Fibroblast of villous mesenchyme (primary cell): ENCODE measurements at regions not wholly inside any gene's neighbourhood (a gene's known extent, or its start where the extent isn't known, plus 50 kb on each side); places are given as distances from the start of the nearest gene placed in this dataset.

Source experiments
- DNase-seq: peaks from one replicate; pipeline ENCODE4 v3.0.0-alpha.2; 2010; ENCODE audit warnings: low read depth
- H3K4me3 ChIP-seq: 2 replicates; pipeline ENCODE4 v1.5.1; 2011; ENCODE audit warnings: low read depth, mild to moderate bottlenecking, low read length
- TF ChIP-seq, protein P1 (sequence below): IDR thresholded peaks from 2 replicates; pipeline ENCODE4 v1.5.1; 2012; ENCODE audit warnings: low read depth, mild to moderate bottlenecking, low read length; ENCODE audit not compliant: insufficient read depth

DNA sequence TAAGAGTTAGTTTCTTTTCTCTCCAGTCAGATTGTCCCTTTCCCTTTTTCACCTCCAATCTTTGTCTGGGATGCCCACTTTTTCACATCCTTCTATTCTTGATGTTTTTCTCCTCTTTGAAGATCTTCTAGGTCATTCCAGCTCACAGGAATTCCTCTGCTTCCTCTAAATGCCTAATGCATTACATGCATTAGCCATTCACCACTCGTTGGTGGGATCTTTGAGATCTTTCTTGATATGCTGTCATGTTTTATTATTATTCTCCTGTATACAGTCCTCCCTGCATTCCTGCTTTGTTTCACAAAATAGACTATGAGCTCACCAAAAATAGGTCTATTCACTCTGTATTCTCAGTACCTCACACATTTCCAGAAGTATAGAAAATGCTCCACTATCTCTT is 129.0 kb downstream of the LYPLAL1 start:
- no peak for DNase-seq

DNA sequence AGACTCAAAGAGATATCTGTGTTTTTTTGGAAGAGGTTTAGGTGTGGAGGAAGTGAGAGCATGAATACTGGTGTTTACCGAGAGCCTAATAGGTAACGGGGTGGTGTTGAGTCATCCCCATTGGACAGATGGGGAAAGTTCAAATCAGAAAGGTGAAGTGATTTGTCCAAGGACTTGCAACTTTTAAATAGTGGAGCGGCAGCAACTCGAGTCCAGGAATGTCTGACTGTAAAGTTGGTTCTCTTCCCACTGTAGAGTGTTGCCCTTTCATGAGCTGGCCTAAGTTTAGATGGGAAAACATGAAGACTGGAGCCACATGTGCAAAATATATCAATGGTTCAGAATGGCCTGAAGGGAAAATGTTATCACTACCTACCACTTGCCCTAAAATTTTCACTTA is 125.7 kb downstream of the LYPLAL1 start:
- TF ChIP-seq, protein P1, sequence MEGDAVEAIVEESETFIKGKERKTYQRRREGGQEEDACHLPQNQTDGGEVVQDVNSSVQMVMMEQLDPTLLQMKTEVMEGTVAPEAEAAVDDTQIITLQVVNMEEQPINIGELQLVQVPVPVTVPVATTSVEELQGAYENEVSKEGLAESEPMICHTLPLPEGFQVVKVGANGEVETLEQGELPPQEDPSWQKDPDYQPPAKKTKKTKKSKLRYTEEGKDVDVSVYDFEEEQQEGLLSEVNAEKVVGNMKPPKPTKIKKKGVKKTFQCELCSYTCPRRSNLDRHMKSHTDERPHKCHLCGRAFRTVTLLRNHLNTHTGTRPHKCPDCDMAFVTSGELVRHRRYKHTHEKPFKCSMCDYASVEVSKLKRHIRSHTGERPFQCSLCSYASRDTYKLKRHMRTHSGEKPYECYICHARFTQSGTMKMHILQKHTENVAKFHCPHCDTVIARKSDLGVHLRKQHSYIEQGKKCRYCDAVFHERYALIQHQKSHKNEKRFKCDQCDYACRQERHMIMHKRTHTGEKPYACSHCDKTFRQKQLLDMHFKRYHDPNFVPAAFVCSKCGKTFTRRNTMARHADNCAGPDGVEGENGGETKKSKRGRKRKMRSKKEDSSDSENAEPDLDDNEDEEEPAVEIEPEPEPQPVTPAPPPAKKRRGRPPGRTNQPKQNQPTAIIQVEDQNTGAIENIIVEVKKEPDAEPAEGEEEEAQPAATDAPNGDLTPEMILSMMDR = no peak
- no peak overlapping the region for H3K4me3 ChIP-seq
- no peak for DNase-seq

More for the DNA sequence above, 129.0 kb downstream of the LYPLAL1 start:
- H3K4me3 ChIP-seq = no peak overlapping the region
- TF ChIP-seq, protein P1 = no peak

DNA sequence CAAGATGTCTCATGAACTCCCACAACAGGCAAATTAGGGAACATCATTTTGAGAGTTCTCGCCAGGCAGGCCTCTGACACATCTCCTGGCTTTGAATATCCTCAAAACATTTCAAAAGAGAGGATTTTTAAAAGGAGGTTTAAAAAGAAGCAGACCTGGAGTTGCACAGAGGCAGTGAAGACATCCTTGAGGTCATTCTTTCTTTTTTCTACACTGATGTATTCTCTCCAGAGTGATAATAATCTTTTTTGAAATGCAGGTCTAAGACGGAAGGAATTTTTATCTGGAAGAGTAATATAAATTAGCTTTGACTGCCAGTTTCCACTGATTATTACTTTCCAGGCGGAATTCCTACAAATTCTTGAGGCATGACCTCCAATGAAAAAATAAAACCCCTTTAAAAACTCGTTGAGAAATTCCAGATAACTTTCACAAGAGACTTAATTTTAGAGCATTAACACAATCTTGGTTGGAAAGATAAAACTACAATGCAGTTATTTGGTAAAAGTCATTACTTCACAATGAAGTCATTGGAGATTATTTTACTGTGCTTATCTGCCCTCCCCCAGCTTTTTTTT is 125.0 kb downstream of the LYPLAL1 start:
- peak; percentile 84 for DNase-seq
- H3K4me3 ChIP-seq = no peak overlapping the region
- TF ChIP-seq, protein P1 = no peak

DNA sequence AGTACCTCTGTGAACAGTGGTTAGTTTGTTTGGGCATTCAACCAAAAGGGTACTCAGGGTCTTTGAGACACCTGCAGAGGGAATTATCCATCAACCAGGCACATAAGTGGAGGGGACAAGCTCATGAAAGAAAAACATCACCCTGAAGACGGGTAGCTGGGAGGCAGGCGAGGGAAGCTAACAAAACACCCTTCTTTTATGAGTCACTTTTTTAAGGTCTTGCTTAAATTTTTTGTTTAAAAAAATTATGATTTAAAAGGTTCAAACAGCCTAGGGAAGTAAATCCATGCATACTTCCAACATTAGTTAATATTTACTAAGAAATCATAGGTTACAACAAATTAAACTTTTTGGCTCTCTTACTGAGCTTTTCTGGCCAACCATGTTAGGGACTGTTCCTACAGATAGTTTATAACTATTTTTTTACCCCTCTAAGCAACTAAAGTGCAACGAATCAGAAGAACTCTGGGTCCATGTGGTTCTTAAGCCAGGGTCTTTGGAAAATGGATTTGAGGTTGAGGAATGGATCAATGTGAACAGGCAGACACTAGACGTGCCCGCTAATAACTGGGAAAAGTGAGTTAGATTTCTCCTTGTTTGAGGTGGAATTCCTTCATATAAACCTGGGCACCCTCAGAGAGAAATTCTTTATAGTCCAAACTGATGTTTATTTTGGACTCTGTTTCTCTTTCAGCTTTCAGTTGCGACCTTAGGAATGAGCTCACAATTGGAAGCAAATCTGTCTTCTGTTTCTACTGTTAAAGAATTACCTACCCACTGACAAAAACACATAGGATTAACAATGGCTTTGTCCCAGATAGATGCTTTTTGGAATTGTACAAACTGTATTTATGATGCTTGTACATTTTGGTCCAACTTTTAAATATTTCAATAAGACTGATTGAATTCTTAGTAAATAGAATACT is 123.0 kb downstream of the LYPLAL1 start:
- TF ChIP-seq, protein P1 = no peak
- no peak overlapping the region for H3K4me3 ChIP-seq
- DNase-seq = no peak

DNA sequence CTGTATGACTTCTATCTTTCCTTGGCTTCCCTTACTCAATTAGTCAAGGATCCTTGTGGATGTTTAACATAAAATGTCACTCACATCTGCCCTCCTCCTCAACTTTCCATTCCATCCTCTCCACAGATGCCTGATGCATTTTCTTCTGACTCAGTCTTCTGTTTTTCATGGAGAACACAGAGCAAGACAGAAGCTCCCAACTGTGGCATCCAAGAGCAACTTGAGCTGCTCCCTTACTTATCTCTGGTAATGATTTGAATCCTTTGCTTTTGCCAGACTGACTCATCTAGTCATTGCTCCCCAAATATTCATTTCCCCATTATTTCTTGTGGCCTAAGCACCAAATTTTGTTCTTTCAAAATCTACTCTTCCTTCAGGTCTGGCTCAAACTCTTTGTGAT is 120.6 kb downstream of the LYPLAL1 start:
- TF ChIP-seq, protein P1 = no peak
- no peak overlapping the region for H3K4me3 ChIP-seq
- no peak for DNase-seq

DNA sequence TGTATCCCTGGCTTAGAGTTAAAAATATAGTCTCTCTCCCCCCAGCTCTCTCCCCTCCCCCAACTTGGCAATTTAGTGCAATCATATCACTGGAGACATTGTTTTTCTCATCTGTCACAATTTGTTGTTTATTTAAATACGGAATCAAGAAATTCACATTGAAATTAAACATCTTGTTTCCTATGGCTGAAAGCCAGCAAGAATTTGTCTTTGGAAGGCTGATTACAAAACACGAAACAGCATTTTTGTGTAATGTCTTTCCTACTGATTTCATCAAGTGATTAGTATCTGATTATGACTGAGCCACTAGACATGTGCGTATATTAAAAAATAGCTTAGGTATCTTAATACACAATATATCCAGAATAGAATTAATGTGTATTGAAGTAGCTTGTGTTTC is 119.7 kb downstream of the LYPLAL1 start:
- DNase-seq = peak; percentile 34
- TF ChIP-seq, protein P1 = no peak
- no peak overlapping the region for H3K4me3 ChIP-seq
